GM21390 (cell line): ENCODE measurements at regions not wholly inside any gene's neighbourhood (a gene's known extent, or its start where the extent isn't known, plus 50 kb on each side); places are given as distances from the start of the nearest gene placed in this dataset.
"Not testable (repeated sequence)": the region's sequence is repeated elsewhere in the genome, so short reads cannot be mapped to it uniquely, and the experiment has no call there.

Experiments used
- ATAC-seq: cut with Tn5 transposase; IDR thresholded peaks from one replicate; pipeline ENCODE4 v1.9.1; 2021; ENCODE audit not compliant: unreplicated experiment

DNA sequence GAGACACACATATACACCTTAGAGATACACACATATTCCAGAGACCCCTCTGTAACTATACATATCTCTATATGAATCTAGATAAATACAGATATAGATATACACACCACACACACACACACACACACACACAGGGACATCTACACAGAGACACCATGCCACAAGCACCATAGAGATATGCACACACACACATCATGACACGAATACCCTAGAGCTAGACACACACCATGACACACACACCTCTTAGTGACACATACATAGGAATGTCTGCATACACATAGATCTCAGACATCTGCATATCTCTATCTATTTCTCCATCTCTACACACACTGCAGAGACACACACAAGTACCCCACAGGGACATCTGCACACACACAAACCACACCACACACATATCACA is 270.0 kb downstream of the CYRIA start:
- no peak for ATAC-seq

DNA sequence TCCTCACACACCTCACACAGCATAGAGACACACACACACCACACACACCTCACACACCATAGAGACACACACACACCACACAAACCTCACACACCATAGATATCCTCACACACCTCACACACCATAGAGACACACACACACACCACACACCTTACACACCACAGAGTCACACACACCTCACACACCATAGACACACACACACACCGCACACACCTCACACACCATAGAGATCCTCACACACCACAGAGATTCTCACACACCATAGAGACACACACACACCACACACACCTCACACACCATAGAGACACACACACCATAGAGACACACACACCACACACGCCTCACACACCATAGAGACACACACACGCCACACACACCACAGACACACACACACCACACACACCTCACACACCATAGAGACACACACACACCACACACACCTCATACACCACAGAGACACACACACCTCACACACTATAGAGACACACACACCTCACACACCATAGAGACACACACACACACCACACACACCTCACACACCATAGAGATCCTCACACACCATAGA is 270.6 kb downstream of the CYRIA start:
- no peak for ATAC-seq

DNA sequence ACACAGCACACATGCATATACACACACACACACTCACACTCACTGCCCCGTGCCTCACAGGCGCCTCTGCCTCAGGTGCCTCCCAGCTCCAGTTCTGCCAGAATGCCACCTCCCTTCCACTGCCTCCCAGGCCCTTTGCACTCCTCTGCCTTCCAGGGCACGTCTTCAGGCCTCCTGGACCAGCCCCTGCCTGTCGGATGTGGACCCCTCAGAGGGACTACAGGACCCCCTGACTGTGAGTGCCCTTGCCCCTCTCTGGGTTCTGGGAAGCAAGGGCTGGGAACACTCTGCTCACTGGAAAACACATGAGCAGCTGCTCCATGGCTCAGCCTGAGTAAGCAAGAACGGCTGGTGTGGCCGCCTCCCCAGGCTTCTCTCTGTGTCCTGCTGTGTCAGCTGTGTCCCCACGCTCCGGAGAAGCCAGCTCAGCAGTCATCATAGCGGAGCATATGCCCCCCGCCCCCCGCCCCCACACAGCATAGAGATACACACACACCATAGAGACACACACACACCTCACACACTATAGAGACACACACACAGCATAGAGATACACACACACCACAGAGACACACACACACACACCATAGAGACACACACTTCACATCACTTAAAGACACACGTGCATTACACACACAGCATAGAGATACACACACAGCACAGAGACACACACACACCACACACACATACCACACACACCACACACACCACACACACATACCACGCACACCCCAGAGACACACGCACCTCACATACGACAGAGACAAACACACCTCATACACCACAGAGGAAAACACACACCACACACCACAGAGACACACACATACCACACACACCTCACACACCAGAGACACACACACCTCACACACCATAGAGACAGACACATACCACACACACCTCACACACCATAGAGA is 271.3 kb downstream of the CYRIA start:
- no peak for ATAC-seq

DNA sequence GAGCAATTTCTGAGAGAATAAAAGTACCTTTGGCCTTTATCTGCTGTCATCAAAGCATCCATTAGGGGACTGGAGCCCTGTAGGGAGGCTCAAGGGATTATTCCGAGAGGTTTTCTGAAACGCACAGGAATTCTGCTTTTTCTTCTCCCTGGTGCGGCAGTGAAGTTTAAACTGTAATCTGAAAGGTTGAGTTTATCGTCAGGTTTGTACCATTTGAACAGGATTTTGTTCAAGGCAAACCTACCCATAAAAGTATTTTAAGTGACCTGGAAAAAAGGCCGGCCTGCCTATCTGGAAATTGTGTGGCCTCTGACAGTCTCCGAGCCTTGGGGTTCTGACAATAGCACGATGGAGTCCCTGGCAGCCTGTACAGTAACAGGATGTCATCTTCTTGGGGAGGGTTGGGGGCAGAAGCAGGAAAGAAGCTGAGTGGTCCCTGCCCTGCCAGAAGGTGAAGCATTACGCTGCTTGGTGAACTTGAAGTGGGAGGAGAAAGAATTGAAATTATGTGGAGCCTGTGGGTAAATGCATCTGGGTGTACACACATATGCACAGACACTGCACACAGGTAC is 272.0 kb downstream of the CYRIA start:
- no peak for ATAC-seq

DNA sequence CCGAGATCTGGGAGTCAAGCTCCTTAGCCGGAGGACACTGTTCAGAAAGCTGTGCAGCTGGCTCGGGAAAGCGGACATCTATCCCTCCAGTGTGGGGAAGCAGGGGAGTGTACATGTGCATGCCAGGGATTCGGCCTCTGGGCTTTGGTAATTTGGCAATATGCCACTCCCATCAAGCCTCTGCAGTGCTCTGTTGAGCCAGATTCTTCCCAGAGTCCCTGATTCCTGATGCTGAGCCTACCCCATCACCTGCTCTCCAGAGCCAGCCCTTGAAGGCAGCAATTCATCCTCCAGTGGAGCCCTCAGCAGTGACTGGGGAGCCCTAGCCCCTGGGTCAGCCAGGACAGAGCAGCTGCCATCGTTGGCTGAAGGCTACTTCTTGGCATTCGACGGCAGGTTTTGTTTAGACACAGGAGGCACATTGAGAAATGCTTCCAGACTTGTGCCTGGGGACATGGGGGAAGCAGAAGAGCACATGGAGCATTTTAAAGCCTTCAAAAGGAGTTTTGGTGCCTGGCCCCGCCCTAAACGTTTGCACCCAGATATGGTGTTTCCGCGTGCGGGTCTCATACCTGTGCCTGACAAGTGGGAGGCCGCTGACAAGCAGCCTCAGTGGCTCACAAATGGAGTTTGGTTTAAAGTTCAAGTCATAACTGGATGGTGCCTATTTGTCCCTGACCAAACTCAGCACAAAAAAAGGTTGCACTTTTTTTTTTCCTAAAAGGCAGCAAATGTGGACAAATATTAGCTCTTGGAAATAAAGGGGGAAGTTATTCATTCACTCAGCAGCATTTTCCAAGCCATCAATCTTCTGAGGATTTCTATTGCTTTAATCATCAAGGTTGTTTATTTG is 272.8 kb downstream of the CYRIA start:
- no peak for ATAC-seq

DNA sequence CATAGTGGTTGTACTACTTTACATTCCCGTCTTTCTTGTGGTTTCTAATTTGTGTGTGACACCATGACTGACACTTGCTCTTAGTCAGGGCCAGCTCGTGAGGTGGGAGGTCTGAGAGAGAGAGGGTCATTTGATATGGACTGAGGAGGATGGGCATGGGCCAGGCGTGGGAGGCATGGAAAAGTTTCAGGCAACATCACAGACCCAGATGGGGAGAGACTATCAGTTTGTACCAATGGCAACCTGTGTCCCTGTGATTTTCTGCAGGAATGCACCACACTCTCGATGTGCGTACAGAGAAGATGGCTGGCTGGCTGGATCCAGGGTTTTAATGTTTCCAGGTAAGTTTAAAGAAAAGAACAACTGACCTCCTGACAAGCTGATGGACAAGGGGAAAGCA is 273.6 kb downstream of the CYRIA start:
- no peak for ATAC-seq

DNA sequence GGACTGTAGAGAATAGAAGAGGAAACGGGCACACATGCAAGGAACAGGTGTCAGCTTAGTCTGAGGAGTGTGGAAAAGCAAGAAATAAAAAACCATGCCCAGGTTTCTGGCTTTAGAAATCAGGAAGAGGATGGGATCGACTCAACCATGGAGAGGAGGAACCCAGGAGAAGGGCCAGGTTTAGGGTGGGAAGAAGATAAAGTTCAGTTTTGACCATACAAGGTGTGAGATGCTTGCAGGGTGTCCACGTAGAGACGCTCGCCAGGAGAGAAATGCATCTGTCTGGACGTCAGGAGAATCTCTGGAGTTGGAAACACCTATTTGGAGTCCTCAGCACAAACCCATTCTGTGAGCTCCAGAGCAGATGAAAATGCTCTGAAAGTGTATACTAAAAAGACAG is 275.1 kb downstream of the CYRIA start:
- no peak for ATAC-seq

DNA sequence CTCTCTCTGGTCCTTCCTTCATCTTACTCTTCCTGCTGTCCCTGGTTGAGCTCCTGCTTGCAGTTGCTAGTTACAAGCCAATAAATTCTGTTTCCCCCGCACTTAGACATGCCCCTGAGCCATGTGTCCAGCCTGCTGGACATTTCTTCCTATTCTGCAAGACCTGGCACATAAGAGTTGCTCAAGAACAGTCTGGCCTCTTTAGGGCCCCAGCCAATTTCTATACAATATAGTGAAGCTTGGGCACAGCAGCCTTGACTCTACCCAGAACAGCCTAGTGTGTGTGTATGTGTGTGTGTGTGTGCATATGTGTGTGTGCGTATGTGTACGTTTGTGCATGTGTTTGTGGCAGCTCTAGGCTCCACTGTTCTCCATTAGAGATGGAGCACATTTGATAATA is 276.0 kb downstream of the CYRIA start:
- ATAC-seq = no peak

DNA sequence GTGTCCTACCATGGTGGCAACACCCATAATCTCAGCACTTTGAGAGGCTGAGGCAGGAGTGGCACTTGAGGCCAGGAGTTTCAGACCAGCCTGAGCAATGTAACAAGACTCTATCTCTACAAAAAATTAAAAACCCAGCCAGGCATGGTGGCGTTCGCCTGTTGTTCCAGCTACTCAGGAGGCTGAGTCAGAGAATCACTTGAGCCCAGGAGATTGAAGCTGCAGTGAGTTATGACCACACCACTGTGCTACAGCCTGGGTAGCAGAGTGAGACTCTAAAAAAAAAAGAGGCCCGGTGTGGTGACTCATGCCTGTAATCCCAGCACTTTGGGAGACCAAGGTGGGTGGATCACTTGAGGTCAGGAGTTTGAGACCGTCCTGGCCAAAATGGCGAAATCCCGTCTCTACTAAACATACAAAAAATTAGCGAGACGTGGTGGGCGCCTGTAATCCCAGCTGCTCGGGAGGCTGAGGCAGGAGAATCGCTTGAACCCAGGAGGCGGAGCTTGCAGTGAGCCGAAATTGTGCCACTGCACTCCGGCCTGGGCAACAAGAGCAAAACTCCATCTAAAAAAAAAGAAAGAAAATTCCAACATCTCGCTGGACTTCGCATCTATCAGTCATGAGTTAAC is 277.3 kb downstream of the CYRIA start:
- ATAC-seq = not testable (repeated sequence)

DNA sequence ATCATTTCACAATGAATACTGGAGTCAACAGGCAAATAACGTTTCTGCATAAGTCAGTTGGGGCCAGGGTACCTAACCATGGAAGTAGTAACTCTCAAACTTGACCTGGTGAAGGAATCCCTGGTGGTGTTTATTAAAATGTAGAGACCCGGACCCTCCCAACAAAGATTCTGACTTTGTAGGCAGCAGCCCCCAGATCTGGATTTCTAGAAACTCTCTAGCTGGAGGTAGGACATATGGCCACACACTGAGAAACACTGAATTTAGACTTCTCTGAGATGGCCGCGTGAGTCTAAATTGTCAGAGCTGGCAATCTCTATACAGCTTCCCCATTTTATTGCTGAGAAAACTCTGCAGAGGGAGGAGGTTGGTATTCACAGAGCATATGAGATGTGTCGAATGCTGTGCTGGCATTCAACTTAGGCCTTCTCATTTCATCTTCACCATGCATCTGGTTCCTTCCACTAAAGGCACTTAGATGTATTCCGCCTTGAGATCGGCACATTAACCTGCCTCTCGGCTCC is 278.1 kb downstream of the CYRIA start:
- ATAC-seq = no peak

DNA sequence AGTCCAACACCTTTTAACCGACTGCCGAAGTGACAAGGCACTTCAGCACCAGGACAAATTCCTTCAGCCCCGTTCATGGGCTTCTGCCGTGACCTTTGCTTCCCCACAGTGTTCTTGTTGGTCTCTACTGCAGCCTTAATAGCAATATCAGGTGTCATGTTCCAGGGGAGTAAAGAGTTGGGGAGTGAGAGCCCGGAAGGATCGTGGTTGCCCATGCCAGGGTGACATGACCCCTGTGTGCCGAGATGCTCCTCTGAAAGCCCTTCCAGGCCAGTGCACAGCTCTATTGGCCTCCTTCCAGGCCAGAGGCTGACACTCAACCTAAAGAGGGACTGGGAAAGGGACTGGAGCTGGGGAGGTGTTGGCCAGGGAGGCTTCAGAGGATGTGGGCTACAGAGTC is 279.2 kb downstream of the CYRIA start:
- no peak for ATAC-seq

DNA sequence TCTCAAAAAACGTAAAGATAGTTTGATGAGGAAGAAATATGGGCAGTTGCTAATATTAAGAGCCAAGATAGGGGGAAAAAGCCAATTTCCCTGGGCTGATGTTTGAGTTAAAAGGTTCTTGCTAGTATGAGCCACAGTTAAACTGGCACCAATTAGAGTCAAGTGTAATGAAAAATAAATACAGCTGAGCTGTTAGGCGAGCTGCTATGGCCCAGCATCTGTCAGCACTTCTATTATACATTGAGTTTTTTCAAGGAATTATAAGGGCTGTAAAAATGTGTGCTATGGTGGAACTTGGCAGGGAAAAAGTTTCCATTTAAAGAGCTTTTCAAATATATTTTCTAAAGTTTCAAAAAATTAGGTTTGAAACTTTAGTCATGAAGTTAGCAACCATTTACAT is 279.6 kb downstream of the CYRIA start:
- ATAC-seq = no peak

DNA sequence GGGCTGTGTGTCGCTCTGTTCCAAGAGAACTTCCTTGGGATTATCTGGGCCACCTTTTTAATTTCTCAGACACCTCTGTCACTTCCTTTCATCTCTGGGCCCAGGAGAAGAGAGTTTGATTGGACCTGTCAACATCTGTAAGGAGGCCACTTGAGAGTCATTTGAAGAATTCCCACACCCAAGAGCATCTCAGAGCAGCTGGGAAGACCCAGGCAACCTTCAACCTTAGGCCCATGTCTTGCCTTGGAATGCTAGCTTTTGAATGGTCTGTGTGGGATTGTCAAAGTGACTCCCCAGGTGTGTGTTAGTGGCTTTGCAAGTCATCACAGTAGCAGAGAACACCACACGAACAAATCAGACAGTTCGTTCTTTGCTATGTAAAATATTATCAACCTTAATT is 280.3 kb downstream of the CYRIA start:
- no peak for ATAC-seq

DNA sequence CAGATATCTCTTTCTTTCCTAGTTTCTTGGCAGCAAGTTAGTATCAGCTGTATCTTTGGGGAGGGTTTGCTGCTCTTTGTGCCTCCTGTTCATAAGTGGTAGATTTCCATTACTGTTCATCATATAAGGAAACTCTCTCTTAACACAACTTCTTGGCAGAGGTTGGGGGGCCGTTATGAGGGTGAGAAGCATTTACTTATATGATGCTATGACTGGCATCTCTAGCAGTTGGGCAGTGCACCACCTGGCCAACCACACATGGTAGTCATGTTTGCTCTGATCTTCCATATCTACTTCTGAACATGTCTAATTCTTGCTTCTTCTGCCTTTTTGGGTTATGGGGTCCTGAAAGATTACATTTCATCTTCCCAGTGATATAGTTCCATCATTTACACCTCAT is 282.2 kb downstream of the CYRIA start:
- no peak for ATAC-seq

DNA sequence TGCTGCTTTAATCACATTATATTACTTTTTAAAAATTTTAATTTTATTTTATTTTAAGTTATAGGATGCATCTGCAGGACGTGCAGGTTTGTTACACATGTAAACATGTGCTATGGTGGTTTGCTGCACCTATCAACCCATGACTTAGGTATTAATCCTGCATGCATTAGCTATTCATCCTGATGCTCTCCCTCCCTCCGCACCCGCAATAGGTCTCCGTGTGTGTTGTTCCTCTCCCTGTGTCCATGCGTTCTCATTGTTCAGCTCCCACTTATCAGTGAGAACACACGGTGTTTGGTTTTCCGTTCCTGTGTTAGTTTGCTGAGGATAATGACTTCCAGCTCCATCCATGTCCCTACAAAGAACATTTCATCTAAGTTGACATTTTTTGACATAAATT is 283.2 kb downstream of the CYRIA start:
- ATAC-seq = no peak

DNA sequence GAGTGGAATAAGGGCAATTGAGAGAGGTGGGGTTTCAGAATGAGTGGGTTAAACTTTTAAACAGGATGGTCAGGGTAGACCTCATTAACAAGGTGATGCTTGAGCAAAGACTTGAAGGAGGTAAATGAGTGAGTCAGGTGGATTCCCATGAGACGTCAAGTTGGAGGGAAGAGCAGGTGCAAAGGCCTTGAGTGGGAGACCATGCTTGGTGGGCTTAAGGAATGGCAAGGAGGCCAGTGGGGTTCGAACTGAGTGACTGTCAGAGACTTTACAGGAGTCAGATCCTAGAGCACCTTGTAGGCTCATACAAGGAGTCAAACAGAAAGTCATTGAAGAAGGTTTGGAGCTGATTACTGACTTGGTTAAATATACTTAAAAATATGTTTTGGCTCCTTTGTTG is 284.1 kb downstream of the CYRIA start:
- ATAC-seq = no peak

DNA sequence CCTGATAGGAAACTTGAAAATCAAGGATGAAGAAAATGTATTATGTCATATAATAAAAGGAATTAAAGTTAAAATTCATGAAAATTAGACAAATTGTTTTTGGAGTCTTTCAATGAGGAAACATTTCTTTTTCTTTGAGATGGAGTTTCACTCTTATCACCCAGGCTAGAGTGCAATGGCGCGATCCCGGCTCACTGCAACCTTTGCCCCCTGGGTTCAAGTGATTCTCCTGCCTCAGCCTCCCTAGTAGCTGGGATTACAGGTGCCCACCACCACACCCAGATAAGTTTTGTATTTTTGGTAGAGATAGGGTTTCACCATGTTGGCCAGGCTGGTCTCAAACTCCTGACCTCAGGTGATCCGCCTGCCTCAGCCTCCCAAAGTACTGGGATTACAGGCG is 285.7 kb downstream of the CYRIA start:
- ATAC-seq = not testable (repeated sequence)

DNA sequence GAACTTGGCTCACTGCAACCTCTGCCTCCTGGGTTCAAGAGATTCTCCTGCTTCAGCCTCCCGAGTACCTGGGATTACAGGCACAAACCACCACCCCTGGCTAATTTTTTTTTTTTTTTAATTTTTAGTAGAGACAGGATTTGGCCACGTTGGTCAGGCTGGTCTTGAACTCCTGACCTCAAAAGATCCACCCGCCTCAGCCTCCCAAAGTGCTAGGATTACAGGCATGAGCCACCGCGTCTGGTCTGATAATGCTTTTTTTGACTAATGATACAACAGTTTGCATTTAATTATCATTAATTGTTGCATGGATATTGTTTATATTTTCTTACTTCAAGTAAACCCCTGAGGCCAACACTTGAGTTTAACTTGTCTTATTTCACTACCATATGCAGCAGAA is 286.6 kb downstream of the CYRIA start:
- ATAC-seq = not testable (repeated sequence)

DNA sequence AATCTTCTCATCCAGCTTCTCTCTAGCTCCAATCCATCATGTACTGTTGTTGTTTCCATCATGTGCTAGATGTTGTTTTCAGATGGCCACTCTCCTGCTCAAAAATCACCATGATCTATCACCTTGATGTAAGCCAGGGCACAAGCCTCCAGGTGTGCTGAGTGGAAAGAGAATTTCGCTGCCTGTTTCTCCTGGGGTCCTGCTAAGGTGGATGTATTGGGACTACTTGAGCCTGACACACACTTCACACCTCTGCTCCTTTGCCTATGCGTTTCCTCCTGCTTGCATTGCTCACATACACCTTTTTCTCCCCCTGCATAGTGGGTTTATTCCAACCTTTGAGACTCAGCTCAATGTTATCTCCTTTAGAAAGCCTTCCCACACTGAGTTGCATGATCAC is 287.6 kb downstream of the CYRIA start:
- no peak for ATAC-seq

DNA sequence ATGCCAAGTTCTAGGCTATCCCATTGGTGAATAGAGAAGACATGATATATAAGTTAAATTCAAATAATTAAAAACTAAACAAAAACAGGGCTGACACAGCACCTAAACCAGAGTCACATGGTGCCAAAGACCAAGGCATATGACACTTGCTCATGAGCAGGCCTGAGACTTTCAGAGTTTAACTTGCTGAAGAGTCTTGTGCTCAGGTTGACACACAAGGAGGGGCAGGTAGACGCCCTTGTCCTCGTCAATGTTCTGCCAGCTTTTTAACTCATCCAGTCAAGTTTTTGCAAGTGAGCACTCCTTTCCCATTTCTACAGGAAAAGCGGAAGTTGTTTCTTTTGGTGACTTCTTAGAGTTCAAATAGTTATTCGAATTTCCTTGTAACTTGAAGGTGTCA is 289.7 kb downstream of the CYRIA start:
- no peak for ATAC-seq

DNA sequence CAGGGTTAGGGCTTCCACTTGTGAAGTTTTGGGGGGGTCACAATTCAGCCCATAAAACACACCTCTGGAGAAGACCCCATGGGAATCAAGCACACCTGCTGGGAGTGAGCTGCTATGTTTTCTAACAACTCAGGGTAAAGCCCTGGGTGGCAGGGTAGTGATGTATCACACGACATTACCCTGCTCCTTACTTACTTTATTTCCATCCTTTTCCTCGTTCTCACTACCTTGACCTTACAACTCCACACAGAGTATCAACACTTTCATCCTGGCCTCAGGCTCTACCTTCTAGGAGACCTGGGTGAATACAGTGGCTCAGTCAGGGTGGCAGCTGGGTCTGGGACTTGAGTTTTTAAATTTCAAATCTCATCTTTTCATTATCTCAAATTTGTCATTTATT is 290.3 kb downstream of the CYRIA start:
- ATAC-seq = no peak
